ENCODE measurements at regions not wholly inside any gene's neighbourhood (a gene's known extent, or its start where the extent isn't known, plus 50 kb on each side); places are given as distances from the start of the nearest gene placed in this dataset.

GRCh38 chr3:68363796-68364195 is 568.6 kb downstream of the TAFA4 start:
- TF ChIP-seq GATA2 (IDR thresholded peaks at IDR 0.05; ENCODE audit: low read depth, low read length) (no peak), GATA3 (IDR thresholded peaks at IDR 0.05; ENCODE audit: low read depth, low read length) (no peak)
